GM21515 (cell line): ENCODE measurements at regions not wholly inside any gene's neighbourhood (a gene's known extent, or its start where the extent isn't known, plus 50 kb on each side); places are given as distances from the start of the nearest gene placed in this dataset.
"Not testable (repeated sequence)": the region's sequence is repeated elsewhere in the genome, so short reads cannot be mapped to it uniquely, and the experiment has no call there.

ENCODE experiments used
- ATAC-seq: cut with Tn5 transposase; IDR thresholded peaks from one replicate; pipeline ENCODE4 v1.9.1; 2021; ENCODE audit not compliant: unreplicated experiment

GRCh38 chr6:68077661-68078060 is 557.4 kb upstream of the ADGRB3 start:
- ATAC-seq = no peak

DNA sequence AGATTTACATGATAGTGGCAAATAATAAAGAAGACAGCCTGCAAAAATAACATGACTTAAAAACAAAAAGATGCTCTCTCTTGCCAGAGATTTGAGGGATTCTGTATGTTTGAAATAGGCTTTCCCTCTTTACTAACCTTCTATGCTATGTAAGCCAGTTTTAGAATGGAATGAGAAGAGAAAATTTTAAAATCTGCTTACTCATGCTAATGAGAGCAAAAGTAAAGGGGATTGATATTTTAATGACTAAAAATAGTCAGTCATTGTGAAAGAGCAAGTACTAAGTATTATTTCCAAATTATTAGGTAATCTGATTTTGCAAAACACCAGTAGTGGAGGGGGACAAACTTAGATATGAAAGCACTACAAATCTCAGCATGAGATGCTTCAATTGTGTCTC is 563.3 kb upstream of the ADGRB3 start:
- ATAC-seq = no peak

- no peak for ATAC-seq
Observed at GRCh38 chr6:68069921-68070710, 565.0 kb upstream of the ADGRB3 start.

DNA sequence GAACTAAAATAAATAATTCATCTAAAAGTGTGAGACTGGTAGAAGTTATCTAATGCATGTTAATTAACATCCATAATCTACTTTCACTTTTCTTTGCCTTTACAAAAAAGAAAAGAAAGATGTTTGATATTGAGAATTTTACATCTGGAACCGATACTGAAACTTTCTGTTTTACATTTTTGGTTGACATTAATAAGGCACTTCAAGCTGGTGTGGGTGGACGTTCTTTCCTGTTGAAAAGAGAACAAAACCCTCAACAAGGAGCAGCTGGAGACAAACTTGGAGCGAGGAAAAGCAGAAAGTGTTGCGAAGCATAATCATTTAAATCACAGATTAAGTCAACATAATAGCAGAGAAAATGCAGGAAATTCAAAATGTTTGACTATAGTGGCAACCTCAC is 575.2 kb upstream of the ADGRB3 start:
- peak; percentile 62 for ATAC-seq

- no peak for ATAC-seq
Observed at GRCh38 chr6:68059261-68059660, 575.8 kb upstream of the ADGRB3 start.

DNA sequence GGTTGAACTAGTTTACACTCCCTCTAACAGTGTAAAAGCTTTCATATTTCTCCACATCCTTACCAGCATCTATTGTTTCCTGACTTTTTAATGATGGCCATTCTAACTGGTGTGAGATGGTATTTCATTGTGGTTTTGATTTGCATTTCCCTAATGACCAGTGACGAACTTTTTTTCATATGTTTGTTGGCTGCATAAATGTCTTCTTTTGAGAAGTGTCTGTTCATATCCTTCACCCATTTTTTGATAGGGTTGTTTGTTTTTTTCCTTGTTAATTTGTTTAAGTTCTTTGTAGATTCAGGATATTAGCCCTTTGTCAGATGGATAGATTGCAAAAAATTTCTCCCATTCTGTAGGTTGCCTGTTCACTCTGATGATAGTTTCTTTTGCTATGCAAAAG is 578.5 kb upstream of the ADGRB3 start:
- not testable (repeated sequence) for ATAC-seq

DNA sequence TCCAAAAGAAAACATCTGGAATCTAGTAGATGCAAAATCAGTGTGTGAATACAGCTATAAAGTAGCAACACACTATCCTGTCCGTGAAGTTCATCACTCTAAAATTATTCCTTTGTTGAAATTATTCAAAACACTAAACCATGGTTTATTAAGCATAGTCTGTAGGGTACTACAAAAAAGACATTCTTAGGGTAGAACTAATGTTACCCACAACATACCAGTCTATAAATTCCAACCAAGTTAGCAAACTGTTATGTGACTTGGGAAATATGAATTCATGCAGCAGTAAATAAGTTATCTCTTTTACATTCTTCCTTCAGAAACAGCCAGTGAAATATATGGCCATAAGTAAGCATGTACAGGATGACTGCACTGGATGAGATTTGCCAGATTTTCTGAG is 580.3 kb upstream of the ADGRB3 start:
- no peak for ATAC-seq

DNA sequence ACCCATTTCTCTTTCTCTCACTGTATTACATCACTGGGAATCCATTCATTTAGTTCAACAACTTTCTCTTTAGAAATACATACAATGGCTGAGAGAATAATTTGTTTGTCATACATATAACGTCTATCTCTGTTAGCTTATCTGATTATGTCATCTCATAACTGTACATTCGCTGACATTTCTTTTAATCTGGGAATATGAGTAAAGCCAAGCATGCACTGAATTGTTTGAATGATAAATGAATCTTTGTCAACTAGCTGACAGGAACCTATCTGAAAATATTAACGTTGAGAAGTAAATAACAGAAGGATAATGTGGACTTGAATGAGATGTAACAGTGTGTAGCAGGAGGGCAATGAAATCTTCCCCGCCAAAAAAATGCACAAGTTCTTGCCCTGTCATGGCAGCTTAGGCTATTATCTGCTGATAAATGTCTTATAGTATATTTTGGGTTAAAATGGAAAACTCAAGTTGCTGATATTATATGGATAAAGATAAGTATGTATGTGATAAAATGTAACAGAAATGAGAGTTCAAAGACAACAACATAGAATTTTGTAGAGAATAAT is 581.2 kb upstream of the ADGRB3 start:
- ATAC-seq = no peak

- no peak for ATAC-seq
Observed at GRCh38 chr6:68052234-68052633, 582.8 kb upstream of the ADGRB3 start.

GRCh38 chr6:68049562-68049961 is 585.5 kb upstream of the ADGRB3 start:
- ATAC-seq = no peak

- ATAC-seq = no peak
Observed at GRCh38 chr6:68046756-68047155, 588.3 kb upstream of the ADGRB3 start.

DNA sequence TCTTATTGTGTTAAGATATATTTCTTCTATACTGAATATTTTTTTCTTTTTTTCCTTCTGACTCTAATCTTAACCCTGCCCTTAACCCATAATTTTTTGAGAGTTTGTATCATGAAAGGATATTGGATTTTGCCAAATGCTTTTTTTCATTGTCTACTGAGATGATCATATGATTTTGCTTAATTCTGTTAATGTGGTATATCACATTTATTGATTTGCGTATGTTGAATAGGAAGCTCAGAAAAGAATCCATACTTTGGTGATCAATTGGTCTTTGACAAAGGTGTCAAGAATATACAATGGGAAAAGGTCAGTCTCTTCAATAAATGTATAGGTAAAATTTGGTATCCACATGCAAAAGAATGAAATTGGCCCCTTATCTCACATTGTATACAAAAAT is 588.8 kb upstream of the ADGRB3 start:
- no peak for ATAC-seq

DNA sequence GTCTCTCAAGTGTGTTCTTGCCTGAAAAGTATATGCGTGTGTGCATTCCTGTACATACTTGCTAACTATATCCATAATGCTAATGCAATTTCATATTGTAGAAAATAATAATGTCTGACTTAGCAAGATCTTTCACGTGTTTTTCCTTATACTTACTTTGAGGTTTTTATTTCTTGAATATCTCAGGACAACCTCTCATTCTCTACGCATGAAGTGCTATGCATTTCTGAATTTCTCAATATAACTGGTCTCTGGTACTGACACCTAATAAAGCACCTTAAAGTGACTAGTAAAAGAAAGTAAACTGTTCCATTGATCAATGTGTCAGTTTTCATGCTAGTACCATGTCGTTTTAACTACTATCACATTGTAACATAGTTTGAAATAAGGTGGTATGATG is 589.9 kb upstream of the ADGRB3 start:
- no peak for ATAC-seq

DNA sequence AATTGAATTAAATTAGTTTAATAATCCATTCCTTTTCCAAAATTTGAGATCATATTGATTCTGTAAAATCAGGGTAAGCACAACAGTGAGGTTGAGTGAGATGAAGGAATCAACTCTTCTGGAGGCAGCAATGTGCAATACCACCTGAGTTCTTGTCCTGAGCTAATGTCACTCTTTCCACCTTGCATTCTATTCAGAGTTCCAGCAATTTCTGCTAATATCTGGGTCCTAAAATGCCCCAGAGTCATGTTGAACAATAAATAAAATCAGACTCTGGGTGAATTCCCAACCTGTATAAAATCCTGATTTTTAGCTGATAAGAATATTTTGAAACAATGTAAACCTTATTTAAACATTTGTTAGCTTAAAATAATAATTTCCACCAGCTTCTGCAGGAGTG is 590.8 kb upstream of the ADGRB3 start:
- ATAC-seq = no peak

DNA sequence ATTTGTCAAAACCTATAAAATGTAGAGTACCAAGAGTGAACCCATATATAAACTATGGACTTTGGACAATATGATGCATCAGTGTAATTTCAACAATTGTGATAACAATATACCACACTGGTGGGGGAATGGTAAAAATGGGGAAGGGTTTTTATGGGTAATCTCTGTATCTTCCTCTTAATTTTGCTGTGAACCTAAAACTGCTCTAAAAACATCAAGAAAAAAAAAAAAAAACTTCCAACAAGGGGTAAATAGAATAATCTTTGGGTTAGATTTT is 592.0 kb upstream of the ADGRB3 start:
- ATAC-seq = no peak

DNA sequence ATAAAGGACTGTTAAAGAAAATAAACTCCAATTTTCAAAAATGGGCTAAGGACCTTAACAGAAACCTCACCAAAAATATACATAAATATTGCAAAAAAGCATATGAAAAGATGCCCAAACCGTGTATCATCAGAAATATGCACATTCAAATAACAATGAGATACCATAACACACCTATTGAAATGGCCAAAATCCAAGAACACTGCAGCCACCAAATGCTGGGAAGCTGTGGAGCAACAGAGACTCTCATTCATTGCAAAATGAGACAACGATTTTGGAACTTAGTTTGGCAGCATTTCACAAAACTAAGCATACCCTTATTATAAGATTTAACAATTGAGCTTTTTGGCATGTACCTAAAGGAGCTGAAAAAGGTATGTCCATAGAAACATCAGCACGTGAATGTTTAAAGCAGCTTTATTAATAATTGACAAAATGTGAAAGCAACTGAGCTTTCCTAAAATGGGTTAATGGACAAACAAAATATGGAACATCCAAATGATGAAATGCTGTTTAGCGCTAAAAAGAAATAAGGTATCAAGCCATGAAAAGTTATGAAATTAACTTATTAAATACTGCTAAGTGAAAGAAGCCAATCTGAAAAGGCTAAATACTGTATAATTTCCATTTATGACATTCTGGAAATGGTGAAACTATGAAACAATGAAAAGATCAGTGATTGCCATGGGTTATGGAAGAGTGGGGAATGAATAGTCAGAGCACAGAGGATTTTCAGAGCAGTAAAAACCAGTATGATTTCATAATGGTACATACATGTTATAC is 592.6 kb upstream of the ADGRB3 start:
- no peak for ATAC-seq

DNA sequence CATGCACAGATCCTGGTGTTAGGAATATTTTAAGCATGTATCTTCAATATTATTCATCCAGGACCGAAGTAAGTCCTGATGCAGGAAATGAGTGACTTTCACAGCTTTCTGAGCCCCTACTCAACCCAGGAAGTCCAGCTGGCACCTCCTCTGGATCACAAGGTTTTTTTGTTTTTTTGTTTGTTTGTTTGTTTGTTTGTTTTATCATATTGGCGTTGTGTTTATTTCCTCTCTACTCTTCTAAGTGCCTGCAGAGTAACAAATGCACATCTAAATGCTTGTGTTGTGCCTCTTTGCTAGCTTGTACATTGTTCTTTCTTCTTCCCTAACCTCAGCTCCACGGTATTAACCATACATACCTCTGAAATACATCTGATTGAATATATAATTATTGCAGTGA is 594.3 kb upstream of the ADGRB3 start:
- no peak for ATAC-seq

DNA sequence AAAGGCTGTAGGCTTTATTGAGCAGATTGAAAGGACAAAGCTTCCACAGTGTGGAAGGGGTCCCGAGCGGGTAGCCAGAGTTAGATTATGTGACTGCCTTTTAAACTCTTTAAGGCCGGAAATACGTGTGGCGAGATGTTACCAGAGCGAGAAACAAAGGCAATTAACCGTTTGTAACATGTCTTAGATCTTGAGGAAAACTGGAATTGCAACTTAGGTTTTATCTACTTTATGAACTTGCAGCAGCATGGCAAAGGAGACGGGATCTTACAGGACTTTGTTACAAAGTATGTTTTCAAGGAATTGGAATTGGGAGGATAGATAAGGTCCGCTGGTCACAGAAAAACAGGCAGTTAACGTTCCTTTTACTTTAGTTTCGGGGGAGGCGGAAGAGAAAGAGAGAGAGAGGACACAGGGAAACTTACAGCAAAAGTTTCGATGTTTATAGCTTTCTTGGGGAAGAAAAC is 594.7 kb upstream of the ADGRB3 start:
- ATAC-seq = no peak

DNA sequence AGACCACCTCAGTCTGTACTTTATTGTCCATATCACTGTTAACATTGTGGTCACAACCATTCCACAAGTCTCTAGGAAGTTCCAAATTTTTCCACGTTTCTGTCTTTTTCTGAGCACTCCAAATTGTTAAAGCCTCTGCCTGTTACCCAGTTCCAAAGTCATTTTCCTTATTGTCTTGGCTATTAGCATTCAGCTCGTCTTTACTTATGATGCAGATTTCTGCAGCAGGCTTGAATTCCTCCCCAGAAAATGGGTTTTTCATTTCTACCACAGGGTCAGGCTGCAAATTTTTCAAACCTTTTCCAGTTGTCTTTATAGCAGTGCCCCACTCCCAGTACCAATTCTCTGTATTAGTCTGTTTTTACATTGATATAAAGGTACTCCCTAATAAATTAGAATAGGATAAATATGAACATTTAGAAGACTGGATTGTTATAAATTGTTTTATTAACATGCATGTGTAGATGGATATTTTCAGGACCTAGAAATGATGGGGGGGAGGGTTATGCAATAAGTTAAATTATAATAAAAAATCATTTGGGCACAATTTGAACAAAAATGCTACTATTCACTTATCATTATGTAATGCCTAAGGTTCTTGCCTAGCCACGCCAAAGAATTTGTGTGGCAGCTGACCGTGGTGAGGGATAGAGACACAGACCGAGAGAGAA is 595.3 kb upstream of the ADGRB3 start:
- no peak for ATAC-seq

DNA sequence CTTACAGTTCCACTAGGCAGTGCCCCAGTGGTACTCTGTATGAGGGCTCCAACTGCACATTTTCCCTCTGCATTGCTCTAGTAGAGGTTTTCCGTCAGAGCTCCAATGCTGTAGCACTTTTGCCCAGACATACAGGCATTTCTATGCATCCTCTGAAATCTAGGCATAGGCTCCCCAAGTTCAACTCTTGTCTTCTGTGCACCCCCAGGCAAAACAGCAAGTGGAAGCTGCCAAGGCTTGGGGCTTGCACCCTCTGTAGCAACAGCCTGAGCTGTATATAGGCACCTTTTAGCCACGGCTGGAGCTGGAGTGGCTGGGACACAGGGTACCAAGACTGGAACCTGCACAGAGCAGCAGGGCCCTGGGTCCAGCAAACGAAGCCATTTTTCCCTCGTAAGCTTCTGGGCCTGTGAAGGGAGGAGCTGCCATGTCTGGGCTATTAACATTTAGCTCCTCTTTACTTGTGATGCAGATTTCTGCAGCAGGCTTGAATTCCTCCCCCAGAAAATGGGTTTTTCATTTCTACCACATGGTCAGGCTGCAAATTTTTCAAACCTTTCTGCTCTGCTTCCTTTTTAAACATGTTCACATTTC is 596.2 kb upstream of the ADGRB3 start:
- no peak for ATAC-seq

DNA sequence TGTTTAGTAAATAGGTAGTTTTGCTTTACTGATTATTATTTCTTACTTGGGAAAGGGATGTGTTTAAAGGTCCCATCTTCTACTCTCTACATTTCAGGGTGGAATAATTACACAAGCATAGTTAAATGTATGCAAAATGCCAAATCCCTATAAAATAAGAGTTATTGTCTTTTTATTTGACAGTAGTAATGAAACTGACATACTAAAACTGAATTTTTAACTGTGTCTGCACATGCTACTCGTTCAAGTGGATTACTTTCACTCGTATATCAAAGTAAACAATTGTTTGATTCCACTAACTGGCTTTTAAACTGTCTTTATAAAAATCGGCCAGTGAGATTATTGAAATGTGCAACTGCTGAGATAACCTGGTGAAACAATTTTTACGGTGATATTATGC is 602.9 kb upstream of the ADGRB3 start:
- ATAC-seq = no peak
